Liver (tissue), 3 donors: ENCODE measurements at regions not wholly inside any gene's neighbourhood (a gene's known extent, or its start where the extent isn't known, plus 50 kb on each side); places are given as distances from the start of the nearest gene placed in this dataset.

Source experiments
- EGR1 ChIP-seq, 2 donors: IDR thresholded peaks; 2 replicates each; pipeline ENCODE4 v1.6.1; 2016 to 2018; ENCODE audit warnings: antibody characterized with exemption in 2 of 2, low read depth in 2 of 2
- SP1 ChIP-seq: IDR thresholded peaks from 2 replicates; pipeline ENCODE4 v1.6.1; 2018; ENCODE audit warnings: antibody characterized with exemption, mild to moderate bottlenecking
- TAF1 ChIP-seq: conservative IDR thresholded peaks from 2 replicates; pipeline ENCODE4 v1.6.1; 2016; ENCODE audit warnings: antibody characterized with exemption, mild to moderate bottlenecking
- TF ChIP-seq, protein P1 (sequence below): IDR thresholded peaks from 2 replicates; pipeline ENCODE4 v1.6.1; 2016; ENCODE audit warnings: antibody characterized with exemption
- TF ChIP-seq, protein P2 (sequence below): fragments of 150-350 bp; IDR thresholded peaks from 2 replicates; pipeline ENCODE4 v1.5.1; 2017; ENCODE audit warnings: improper control_type of control experiment, low read depth, low read length; ENCODE audit not compliant: missing input control
- donor health status: healthy.
- donor health status: healthy.

DNA sequence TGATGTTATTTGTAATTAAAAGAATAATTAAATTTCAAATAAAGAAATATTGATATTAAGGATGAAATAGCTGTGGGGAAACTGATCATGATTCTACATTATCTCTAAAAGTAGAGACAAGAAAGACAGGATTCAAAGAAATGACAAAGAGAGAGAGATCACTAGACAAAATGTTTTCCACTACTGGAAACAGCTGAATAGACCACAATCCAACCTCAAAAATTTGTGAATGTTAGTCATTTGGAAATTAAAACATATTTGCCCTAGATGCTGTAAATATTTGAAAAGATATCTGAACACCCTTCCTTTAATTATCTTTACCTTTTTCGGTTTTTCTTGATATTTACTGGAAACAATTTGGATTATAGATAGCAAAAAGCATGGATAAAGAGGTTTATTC is 414.9 kb downstream of the CENPC start:
- TF ChIP-seq, protein P1, sequence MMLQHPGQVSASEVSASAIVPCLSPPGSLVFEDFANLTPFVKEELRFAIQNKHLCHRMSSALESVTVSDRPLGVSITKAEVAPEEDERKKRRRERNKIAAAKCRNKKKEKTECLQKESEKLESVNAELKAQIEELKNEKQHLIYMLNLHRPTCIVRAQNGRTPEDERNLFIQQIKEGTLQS: no peak
- TF ChIP-seq, protein P2, sequence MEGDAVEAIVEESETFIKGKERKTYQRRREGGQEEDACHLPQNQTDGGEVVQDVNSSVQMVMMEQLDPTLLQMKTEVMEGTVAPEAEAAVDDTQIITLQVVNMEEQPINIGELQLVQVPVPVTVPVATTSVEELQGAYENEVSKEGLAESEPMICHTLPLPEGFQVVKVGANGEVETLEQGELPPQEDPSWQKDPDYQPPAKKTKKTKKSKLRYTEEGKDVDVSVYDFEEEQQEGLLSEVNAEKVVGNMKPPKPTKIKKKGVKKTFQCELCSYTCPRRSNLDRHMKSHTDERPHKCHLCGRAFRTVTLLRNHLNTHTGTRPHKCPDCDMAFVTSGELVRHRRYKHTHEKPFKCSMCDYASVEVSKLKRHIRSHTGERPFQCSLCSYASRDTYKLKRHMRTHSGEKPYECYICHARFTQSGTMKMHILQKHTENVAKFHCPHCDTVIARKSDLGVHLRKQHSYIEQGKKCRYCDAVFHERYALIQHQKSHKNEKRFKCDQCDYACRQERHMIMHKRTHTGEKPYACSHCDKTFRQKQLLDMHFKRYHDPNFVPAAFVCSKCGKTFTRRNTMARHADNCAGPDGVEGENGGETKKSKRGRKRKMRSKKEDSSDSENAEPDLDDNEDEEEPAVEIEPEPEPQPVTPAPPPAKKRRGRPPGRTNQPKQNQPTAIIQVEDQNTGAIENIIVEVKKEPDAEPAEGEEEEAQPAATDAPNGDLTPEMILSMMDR: no peak
- TF ChIP-seq EGR1 (IDR thresholded peaks at IDR 0.05; ENCODE audit: low read depth in 2 of 2): no peak
- no peak for TF ChIP-seq SP1
- no peak for TF ChIP-seq TAF1
